GM12878 (cell line): ENCODE measurements at regions not wholly inside any gene's neighbourhood (a gene's known extent, or its start where the extent isn't known, plus 50 kb on each side); places are given as distances from the start of the nearest gene placed in this dataset.

Experiments
- ATAC-seq: fragments of 200-7000 bp; cut with Tn5 transposase; 3 replicates; pipeline ENCODE4 v1.9.1; 2020; ENCODE audit warnings: mild to moderate bottlenecking, moderate library complexity
- BruUV-seq: library from RNA; stranded (reverse); fragments of 400-500 nt; replicated peaks from 2 replicates; lab custom pipeline; 2021; lab: Mats Ljungman, UMichigan
- CTCF ChIA-PET: fragments of 300-600 bp; sonication (Branson Sonifier 250); formaldehyde crosslinking; extraction: SDS; loops from one replicate; lab custom pipeline; 2021; ENCODE audit warnings: inconsistent platforms; lab: Yijun Ruan, JAX
- POLR2A ChIA-PET: fragments of 350-600 bp; formaldehyde crosslinking; extraction: SDS; loops from one replicate; lab custom pipeline; 2021; ENCODE audit warnings: inconsistent platforms; lab: Charles Lee
- RAD21 ChIA-PET: fragments of 300-600 bp; sonication (Branson Sonifier 250); formaldehyde crosslinking; loops from one replicate; lab custom pipeline; 2023; ENCODE audit warnings: antibody characterized with exemption; ENCODE audit not compliant: unreplicated experiment; lab: Charles Lee
- SMC1A ChIA-PET: fragments of 300-600 bp; sonication (Branson Sonifier 250); formaldehyde crosslinking; loops from one replicate; lab custom pipeline; 2023; ENCODE audit not compliant: unreplicated experiment, uncharacterized antibody; lab: Charles Lee
- DNase-seq: peaks from one replicate; pipeline ENCODE4 v3.0.0-alpha.2; 2011; ENCODE audit warnings: low read depth, low spot score
- FAIRE-seq: peaks from 3 replicates; lab custom pipeline; 2011; peaks lifted over from hg19 to GRCh38; lab: Jason Lieb, UNC
- H2AFZ ChIP-seq: 2 replicates; pipeline ENCODE4 v1.6.0; 2011; ENCODE audit warnings: low read depth, low read length, control low read depth; ENCODE audit not compliant: control insufficient read depth
- H3K27ac ChIP-seq: 2 replicates; pipeline ENCODE4 v1.5.1; 2011; ENCODE audit warnings: control low read depth; ENCODE audit not compliant: control insufficient read depth, insufficient read depth
- H3K27me3 ChIP-seq, 2 experiments: replicated peaks in 1 of 2; 2 replicates each; pipeline versions ENCODE4 v1.6.0 to v1.6.1; 2011; ENCODE audit warnings: low read length in 1 of 2; ENCODE audit not compliant: control insufficient read depth in 2 of 2, insufficient read depth in 2 of 2
- H3K36me3 ChIP-seq, 2 experiments: 2 replicates each; pipeline ENCODE4 v1.5.1; 2011; ENCODE audit warnings: low read length in 1 of 2; ENCODE audit not compliant: control insufficient read depth in 2 of 2, insufficient read depth in 2 of 2
- H3K4me1 ChIP-seq: 2 replicates; pipeline ENCODE4 v1.6.1; 2011; ENCODE audit warnings: mild to moderate bottlenecking, low read length, moderate library complexity, mixed read lengths; ENCODE audit not compliant: control insufficient read depth, insufficient read depth
- H3K4me2 ChIP-seq: 2 replicates; pipeline ENCODE4 v1.6.0; 2011; ENCODE audit warnings: control low read depth; ENCODE audit not compliant: control insufficient read depth, insufficient read depth
- H3K4me3 ChIP-seq: fragments of 200-600 bp; sonication (generic); 2 replicates; pipeline ENCODE4 v1.5.1; 2016
- H3K79me2 ChIP-seq: 2 replicates; pipeline ENCODE4 v1.6.0; 2011; ENCODE audit warnings: low read length; ENCODE audit not compliant: control insufficient read depth, insufficient read depth
- H3K9ac ChIP-seq: 2 replicates; pipeline ENCODE4 v1.8.0; 2011; ENCODE audit warnings: low read length, control low read depth, mixed read lengths; ENCODE audit not compliant: control insufficient read depth, insufficient read depth
- H3K9me3 ChIP-seq: replicated peaks from 3 replicates; pipeline ENCODE4 v1.5.1; 2011; ENCODE audit warnings: mild to moderate bottlenecking, low read length; ENCODE audit not compliant: control insufficient read depth, insufficient read depth
- H4K20me1 ChIP-seq: 2 replicates; pipeline ENCODE4 v1.6.0; 2011; ENCODE audit not compliant: control insufficient read depth, insufficient read depth
- BCL11A ChIP-seq: IDR thresholded peaks from 2 replicates; pipeline ENCODE4 v1.6.1; 2011; ENCODE audit warnings: low read depth, low read length
- CHD1 ChIP-seq: IDR thresholded peaks from 2 replicates; pipeline ENCODE4 v1.6.1; 2012; ENCODE audit warnings: low read depth, low read length, improper control_type of control experiment
- MYC ChIP-seq: IDR thresholded peaks from 2 replicates; pipeline ENCODE4 v1.6.1; 2011; ENCODE audit warnings: mild to moderate bottlenecking, low read length, moderate library complexity, inconsistent platforms; ENCODE audit not compliant: insufficient read depth, insufficient replicate concordance, insufficient read length, severe bottlenecking
- ZZZ3 ChIP-seq: IDR thresholded peaks from 2 replicates; pipeline ENCODE4 v1.6.1; 2011; ENCODE audit warnings: low read depth; ENCODE audit not compliant: control insufficient read depth, insufficient read length
- WGBS: methylation state at CpG from one replicate; pipeline ENCODE4 v1.1.6; 2016; ENCODE audit warnings: low lambda C conversion rate; ENCODE audit not compliant: insufficient replicate concordance, insufficient coverage; ENCODE audit errors: missing lambda C conversion rate; 5-methylcytosine and 5-hydroxymethylcytosine counted together
- in situ Hi-C: fragments of 300-500 bp; cut with MboI; formaldehyde crosslinking; loops from 9 replicates; pipeline ENCODE4 v1.14.3; 2018; ENCODE audit warnings: mixed read lengths
- intact Hi-C: fragments of 100-400 bp; cut with micrococcal nuclease; formaldehyde crosslinking; loops from one replicate; pipeline ENCODE4 v1.14.2; 2022; ENCODE audit not compliant: unreplicated experiment

DNA sequence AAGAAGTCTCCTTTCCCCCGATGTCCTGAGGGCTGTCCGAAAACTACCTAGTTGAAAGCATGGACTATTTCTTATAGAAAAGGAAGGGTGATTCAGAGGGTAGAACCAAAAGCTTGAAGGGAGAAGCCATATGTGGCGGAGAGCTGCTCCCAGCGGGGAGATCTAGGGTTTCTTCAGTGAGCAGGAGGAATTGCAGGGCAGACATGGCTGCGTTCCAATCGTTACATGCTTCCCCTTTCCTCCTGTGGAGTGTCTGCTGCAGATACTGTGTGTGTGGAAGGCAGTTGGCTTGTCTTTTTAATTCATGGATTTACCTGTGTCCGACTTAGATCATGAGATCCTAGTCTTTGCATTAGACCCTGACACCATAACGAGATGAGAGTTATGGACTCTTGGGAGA, 799.5 kb downstream of the QKI start:
- no peak overlapping the region for H3K4me3 ChIP-seq
- FAIRE-seq (no peak), DNase-seq (no peak), ATAC-seq (no peak)
- H3K27ac ChIP-seq: no peak overlapping the region
- BruUV-seq: no TSS peak
- in situ Hi-C loops (no loop called here), intact Hi-C loops (no loop called here)
- 40% methylated on average over 8 of the region's 8 CpGs for WGBS
- no peaks in the 10 kb centered on the region for H3K4me1 ChIP-seq
- SMC1A ChIA-PET: no interaction called here
- H3K4me2 ChIP-seq: no peak overlapping the region
- no peaks in the 10 kb centered on the region for H3K27me3 ChIP-seq
- no peaks in the 10 kb centered on the region for H3K79me2 ChIP-seq
- H3K9ac ChIP-seq: no peak overlapping the region
- no peak overlapping the region for H2AFZ ChIP-seq
- H4K20me1 ChIP-seq: no peaks in the 10 kb centered on the region
- TF ChIP-seq CHD1 (no peak), BCL11A (no peak), ZZZ3 (no peak)
- TF ChIP-seq, all 136 proteins: peak for 0
- no peaks in the 10 kb centered on the region for H3K9me3 ChIP-seq
- ChIA-PET POLR2A (no interaction called here), RAD21 (no interaction called here), CTCF (no interaction called here)
- no peaks in the 10 kb centered on the region for H3K36me3 ChIP-seq

DNA sequence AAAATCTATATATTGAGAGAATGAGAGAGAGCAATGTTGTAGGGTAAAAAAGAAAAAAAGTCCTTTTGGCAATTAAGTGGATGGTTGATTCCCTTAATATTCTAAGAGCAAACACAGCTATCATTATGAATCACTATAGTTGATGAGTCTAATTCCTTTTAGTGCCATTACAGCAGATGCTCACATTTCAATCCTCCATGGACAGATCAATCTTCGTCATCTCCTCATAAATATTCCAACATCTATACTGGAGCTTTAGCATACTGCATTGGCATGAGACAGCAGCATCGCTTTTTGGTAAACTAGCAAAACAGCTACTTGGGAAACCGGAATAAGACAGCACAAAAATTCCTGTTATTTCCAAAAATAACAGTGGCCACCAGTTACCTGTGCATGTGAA, 796.7 kb downstream of the QKI start:
- Histone ChIP-seq H3K36me3 (no peaks in the 10 kb centered on the region), H4K20me1 (no peaks in the 10 kb centered on the region), H3K4me3 (no peak overlapping the region), H3K9ac (no peak overlapping the region), H3K4me1 (no peaks in the 10 kb centered on the region)
- ATAC-seq: no peak
- DNase-seq: no peak
- SMC1A ChIA-PET: interaction anchor here (0.8 kb wide), 1 partner anchor 14 kb away, joined by 3 read pairs; no protein-coding TSS in a partner anchor
- TF ChIP-seq MYC: no peak
- TF ChIP-seq, all 136 proteins: peak for 0
- WGBS: 19% methylated on average over 3 of the region's 3 CpGs
- no TSS peak for BruUV-seq
- Histone ChIP-seq H3K4me2 (no peak overlapping the region), H2AFZ (no peak overlapping the region), H3K27me3 (no peaks in the 10 kb centered on the region), H3K9me3 (no peaks in the 10 kb centered on the region), H3K27ac (no peak overlapping the region), H3K79me2 (no peaks in the 10 kb centered on the region)
- CTCF ChIA-PET: interaction anchor here (1.2 to 1.4 kb wide), 2 partner anchors 14 to 67 kb away, joined by 3 to 4 read pairs; no protein-coding TSS in a partner anchor
- FAIRE-seq: no peak
- RAD21 ChIA-PET: no interaction called here
- intact Hi-C loops (no loop called here), in situ Hi-C loops (no loop called here)
- POLR2A ChIA-PET: no interaction called here
